Fibroblast of lung (primary cell): ENCODE measurements at regions not wholly inside any gene's neighbourhood (a gene's known extent, or its start where the extent isn't known, plus 50 kb on each side); places are given as distances from the start of the nearest gene placed in this dataset.

Source experiments
- DNase-seq, 2 donors: peaks; one replicate each; pipeline versions ENCODE4 v3.0.0 to v3.0.0-alpha.2; 2010; ENCODE audit warnings: low read depth in 2 of 2
- H2AFZ ChIP-seq: 2 replicates; pipeline ENCODE4 v1.5.1; 2012; ENCODE audit warnings: low read length, control low read depth, inconsistent platforms
- H3K27ac ChIP-seq: 2 replicates; pipeline ENCODE4 v1.5.1; 2011; ENCODE audit warnings: low read length, control low read depth; ENCODE audit not compliant: insufficient read depth
- H3K27me3 ChIP-seq: 2 replicates; pipeline ENCODE4 v1.5.1; 2011; ENCODE audit warnings: mild to moderate bottlenecking, low read length; ENCODE audit not compliant: control insufficient read depth, insufficient read depth
- H3K36me3 ChIP-seq: 2 replicates; pipeline ENCODE4 v1.5.1; 2011; ENCODE audit warnings: low read length; ENCODE audit not compliant: control insufficient read depth, insufficient read depth
- H3K4me1 ChIP-seq: 2 replicates; pipeline ENCODE4 v1.5.1; 2011; ENCODE audit warnings: low read length; ENCODE audit not compliant: control insufficient read depth, insufficient read depth; ENCODE audit errors: extremely low read depth
- H3K4me2 ChIP-seq: 2 replicates; pipeline ENCODE4 v1.5.1; 2011; ENCODE audit warnings: low read length, control low read depth; ENCODE audit not compliant: insufficient read depth; ENCODE audit errors: extremely low read depth
- H3K4me3 ChIP-seq, 4 experiments: fragments of 200-600 bp in 1 of 4; sonication (generic) in 1 of 4; replicated peaks in 1 of 4; 2 replicates each; pipeline ENCODE4 v1.5.1; 2011 to 2016; ENCODE audit warnings: low read length in 4 of 4, low read depth in 3 of 4, mild to moderate bottlenecking in 3 of 4, control low read depth in 2 of 4, inconsistent platforms in 1 of 4, mixed read lengths in 1 of 4; ENCODE audit not compliant: insufficient read depth in 1 of 4; ENCODE audit errors: control extremely low read depth in 1 of 4
- H3K79me2 ChIP-seq: 2 replicates; pipeline ENCODE4 v1.5.1; 2012; ENCODE audit warnings: mild to moderate bottlenecking, low read length, inconsistent platforms; ENCODE audit not compliant: control insufficient read depth, insufficient read depth
- H3K9ac ChIP-seq: 2 replicates; pipeline ENCODE4 v1.5.1; 2011; ENCODE audit warnings: mild to moderate bottlenecking, low read length, control low read depth; ENCODE audit not compliant: insufficient read depth
- H3K9me3 ChIP-seq: 2 replicates; pipeline ENCODE4 v1.5.1; 2012; ENCODE audit warnings: low read depth, low read length; ENCODE audit not compliant: control insufficient read depth, insufficient read depth
- H4K20me1 ChIP-seq: 2 replicates; pipeline ENCODE4 v1.5.1; 2011; ENCODE audit warnings: low read length; ENCODE audit not compliant: control insufficient read depth, insufficient read depth; ENCODE audit errors: extremely low read depth
- EZH2 ChIP-seq: IDR thresholded peaks from 2 replicates; pipeline ENCODE4 v1.5.1; 2012; ENCODE audit warnings: low read length, control low read depth, mild to moderate bottlenecking; ENCODE audit errors: missing control alignments
- TF ChIP-seq, protein P1 (sequence below), 2 donors: IDR thresholded peaks in 1 of 2; conservative IDR thresholded peaks in 1 of 2; 1 replicate in 1 of 2; 2 replicates in 1 of 2; pipeline ENCODE4 v1.5.1; 2011 to 2012; ENCODE audit warnings: low read length in 2 of 2, control low read depth in 1 of 2, inconsistent platforms in 1 of 2, low read depth in 1 of 2, mild to moderate bottlenecking in 1 of 2

DNA sequence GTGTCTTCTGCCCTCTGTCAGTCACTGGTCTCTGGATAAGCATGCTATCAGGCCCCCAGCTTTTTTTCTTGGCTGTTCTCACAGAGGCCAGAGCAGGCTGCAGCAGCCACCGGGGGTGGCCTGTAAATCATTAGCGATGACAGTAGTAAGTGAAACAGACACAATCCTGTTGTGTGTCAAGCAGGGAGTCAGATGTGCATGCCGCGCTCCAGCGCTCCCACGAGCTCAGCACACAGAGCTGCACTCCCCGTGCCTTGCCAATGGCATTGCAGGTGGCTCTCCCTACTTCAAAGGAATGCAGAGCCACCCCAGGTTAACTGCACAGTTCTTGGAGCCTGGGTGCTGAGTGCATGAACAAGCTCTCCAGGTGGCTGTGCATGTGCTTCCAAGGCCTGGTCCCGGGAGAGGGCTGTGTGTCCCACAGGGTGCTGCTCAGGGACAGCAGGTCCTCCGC is 226.1 kb downstream of the GLRX3 start:
- Histone ChIP-seq H2AFZ (no peak overlapping the region), H3K27ac (no peak overlapping the region), H3K79me2 (no peaks in the 10 kb centered on the region), H3K9ac (no peak overlapping the region), H3K27me3 (no peaks in the 10 kb centered on the region), H3K36me3 (no peaks in the 10 kb centered on the region), H4K20me1 (no peaks in the 10 kb centered on the region), H3K9me3 (no peaks in the 10 kb centered on the region), H3K4me3 (no peak overlapping the region), H3K4me1 (no peaks in the 10 kb centered on the region), H3K4me2 (no peak overlapping the region)
- TF ChIP-seq, protein P1, sequence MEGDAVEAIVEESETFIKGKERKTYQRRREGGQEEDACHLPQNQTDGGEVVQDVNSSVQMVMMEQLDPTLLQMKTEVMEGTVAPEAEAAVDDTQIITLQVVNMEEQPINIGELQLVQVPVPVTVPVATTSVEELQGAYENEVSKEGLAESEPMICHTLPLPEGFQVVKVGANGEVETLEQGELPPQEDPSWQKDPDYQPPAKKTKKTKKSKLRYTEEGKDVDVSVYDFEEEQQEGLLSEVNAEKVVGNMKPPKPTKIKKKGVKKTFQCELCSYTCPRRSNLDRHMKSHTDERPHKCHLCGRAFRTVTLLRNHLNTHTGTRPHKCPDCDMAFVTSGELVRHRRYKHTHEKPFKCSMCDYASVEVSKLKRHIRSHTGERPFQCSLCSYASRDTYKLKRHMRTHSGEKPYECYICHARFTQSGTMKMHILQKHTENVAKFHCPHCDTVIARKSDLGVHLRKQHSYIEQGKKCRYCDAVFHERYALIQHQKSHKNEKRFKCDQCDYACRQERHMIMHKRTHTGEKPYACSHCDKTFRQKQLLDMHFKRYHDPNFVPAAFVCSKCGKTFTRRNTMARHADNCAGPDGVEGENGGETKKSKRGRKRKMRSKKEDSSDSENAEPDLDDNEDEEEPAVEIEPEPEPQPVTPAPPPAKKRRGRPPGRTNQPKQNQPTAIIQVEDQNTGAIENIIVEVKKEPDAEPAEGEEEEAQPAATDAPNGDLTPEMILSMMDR (conservative IDR thresholded peaks at IDR 0.05 in 1 of 2, IDR thresholded peaks at IDR 0.05 in 1 of 2; ENCODE audit: low read depth in 1 of 2, low read length in 2 of 2), result no peak
- no peak for TF ChIP-seq EZH2
- no peak for DNase-seq

DNA sequence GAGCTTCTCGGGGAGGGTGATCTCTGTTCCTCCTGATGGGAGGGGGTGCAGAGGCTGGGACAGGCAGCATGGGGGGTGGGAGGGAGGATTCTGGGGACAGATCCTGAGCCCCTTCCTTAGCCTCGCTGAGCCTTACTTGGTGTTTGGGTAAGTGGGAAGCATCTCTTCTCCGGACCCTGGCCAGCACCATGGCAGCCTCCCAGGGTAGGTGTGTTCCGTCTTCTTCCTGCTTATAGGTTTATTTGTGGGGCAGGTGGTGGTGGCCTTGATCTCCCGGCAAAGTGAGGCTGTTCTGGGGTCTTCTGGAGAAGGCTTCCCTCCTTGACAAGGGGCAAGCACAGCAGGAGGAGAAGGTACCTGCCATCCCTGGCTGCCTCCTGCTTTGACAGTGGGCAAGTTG is 226.9 kb downstream of the GLRX3 start:
- Histone ChIP-seq H3K27me3 (no peaks in the 10 kb centered on the region), H3K4me1 (no peaks in the 10 kb centered on the region), H3K27ac (no peak overlapping the region), H3K4me2 (no peak overlapping the region), H3K36me3 (no peaks in the 10 kb centered on the region), H3K9ac (no peak overlapping the region), H3K9me3 (no peaks in the 10 kb centered on the region), H4K20me1 (no peaks in the 10 kb centered on the region), H2AFZ (no peak overlapping the region), H3K79me2 (no peaks in the 10 kb centered on the region), H3K4me3 (no peak overlapping the region)
- no peak for TF ChIP-seq EZH2
- TF ChIP-seq, protein P1 (conservative IDR thresholded peaks at IDR 0.05 in 1 of 2, IDR thresholded peaks at IDR 0.05 in 1 of 2; ENCODE audit: low read depth in 1 of 2, low read length in 2 of 2), result no peak
- DNase-seq, result no peak

DNA sequence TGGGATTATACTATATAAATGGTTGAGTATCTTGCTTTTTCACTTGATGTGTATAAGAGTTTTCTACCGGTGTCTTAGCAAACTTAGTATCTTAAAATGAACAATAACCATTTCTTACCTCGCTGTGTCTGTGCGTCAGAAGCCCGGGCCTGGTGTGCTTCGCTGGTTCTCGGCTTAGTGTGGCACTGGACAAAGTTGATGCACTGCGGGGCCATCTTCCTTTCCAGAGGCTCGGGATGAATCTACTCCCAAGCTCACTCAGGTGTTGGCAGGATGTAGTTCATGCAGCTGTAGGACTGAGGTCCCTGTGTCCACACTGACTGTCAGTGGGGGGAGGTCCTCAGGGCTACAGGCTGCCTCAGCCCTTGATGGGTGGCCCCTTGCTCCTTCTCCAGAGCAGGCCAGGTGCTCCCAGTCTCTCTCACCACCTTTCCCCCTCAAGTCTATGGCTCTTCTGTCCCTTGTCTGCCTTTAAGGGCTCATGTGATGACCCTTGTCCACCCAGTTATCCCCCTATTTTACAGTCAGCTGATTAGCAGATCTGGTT is 227.8 kb downstream of the GLRX3 start:
- Histone ChIP-seq H3K27me3 (no peaks in the 10 kb centered on the region), H3K4me3 (no peak overlapping the region), H2AFZ (no peak overlapping the region), H3K4me2 (no peak overlapping the region), H3K9ac (no peak overlapping the region), H3K27ac (no peak overlapping the region), H3K4me1 (no peaks in the 10 kb centered on the region), H3K9me3 (no peaks in the 10 kb centered on the region), H4K20me1 (no peaks in the 10 kb centered on the region), H3K36me3 (no peaks in the 10 kb centered on the region), H3K79me2 (no peaks in the 10 kb centered on the region)
- DNase-seq, result no peak
- TF ChIP-seq, protein P1 (conservative IDR thresholded peaks at IDR 0.05 in 1 of 2, IDR thresholded peaks at IDR 0.05 in 1 of 2; ENCODE audit: low read depth in 1 of 2, low read length in 2 of 2), result no peak
- TF ChIP-seq EZH2, result no peak
